ENCODE measurements at regions not wholly inside any gene's neighbourhood (a gene's known extent, or its start where the extent isn't known, plus 50 kb on each side); places are given as distances from the start of the nearest gene placed in this dataset.

DNA sequence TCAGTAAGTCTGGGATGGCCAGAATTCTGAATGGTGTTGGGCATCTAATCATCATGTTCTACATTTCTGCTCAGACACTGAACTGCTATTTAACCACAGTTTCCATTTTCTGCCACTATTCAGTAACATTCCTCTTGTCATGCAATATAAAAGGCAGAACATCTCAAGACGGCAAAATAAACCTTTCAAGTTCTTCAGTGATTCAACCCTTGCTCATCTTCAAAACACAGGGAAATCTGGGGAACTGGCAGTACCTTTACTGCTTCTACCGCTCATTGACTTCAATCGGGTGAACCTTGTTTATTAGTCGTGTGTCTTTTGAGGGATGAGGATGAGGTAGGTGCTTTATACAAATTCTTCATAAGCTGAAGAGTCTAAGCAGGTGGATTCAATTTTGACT is 184.7 kb upstream of the ANK3 start:
- Mint-ChIP-seq H3K9me3 (peaks cover 2% of the 10 kb centered on the region), H3K4me3 (no peak overlapping the region), H3K36me3 (ENCODE audit: low read depth) (peaks cover 29% of the 10 kb centered on the region), H3K4me1 (ENCODE audit: low read depth) (peaks cover 57% of the 10 kb centered on the region), H3K27me3 (no peaks in the 10 kb centered on the region), H3K27ac (no peak overlapping the region)
- Histone ChIP-seq H3K27me3 (ENCODE audit: control insufficient read depth in 1 of 2, insufficient read depth in 2 of 2, low read length in 2 of 2) (no peaks in the 10 kb centered on the region), H3K4me3 (ENCODE audit: low read length) (no peak overlapping the region), H3K36me3 (ENCODE audit: insufficient read depth, low read length) (no peaks in the 10 kb centered on the region), H3K4me1 (ENCODE audit: insufficient read depth, low read length) (peaks cover 6% of the 10 kb centered on the region), H3K9me3 (ENCODE audit: control insufficient read depth in 1 of 2, insufficient read depth in 1 of 2, low read length in 2 of 2) (peaks cover 0 to 3% of the 10 kb centered on the region in 2 experiments), H3K27ac (ENCODE audit: low read depth in 1 of 2, low read length in 2 of 2) (no peak overlapping the region)
- ATAC-seq (ENCODE audit: poor library complexity) (no peak), DNase-seq (no peak)
- TF ChIP-seq, protein P1, sequence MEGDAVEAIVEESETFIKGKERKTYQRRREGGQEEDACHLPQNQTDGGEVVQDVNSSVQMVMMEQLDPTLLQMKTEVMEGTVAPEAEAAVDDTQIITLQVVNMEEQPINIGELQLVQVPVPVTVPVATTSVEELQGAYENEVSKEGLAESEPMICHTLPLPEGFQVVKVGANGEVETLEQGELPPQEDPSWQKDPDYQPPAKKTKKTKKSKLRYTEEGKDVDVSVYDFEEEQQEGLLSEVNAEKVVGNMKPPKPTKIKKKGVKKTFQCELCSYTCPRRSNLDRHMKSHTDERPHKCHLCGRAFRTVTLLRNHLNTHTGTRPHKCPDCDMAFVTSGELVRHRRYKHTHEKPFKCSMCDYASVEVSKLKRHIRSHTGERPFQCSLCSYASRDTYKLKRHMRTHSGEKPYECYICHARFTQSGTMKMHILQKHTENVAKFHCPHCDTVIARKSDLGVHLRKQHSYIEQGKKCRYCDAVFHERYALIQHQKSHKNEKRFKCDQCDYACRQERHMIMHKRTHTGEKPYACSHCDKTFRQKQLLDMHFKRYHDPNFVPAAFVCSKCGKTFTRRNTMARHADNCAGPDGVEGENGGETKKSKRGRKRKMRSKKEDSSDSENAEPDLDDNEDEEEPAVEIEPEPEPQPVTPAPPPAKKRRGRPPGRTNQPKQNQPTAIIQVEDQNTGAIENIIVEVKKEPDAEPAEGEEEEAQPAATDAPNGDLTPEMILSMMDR (IDR thresholded peaks at IDR 0.05) = no peak
- intact Hi-C loops (cut with DNase I, micrococcal nuclease) = no loop called here
- ChIA-PET CTCF (no interaction called here), POLR2A (no interaction called here)

DNA sequence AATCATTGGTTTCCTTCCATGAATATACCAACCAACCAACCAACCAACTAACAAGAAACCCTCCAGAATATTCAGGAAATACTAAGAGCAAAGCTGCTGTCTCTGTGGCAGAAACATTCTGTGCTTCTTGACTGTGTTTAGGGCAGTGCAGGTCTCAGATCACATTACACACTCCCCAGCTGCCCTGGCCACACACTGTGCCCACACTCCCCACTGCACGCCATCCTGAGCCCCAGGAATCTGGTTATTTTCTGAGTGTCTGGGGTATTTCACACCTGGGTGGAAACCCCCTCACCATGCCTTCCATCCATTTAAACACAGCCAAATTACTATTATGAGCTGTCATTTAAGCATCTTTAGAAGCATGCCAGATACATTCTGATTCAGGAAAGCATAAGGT is 183.7 kb upstream of the ANK3 start:
- H3K36me3 Mint-ChIP-seq (ENCODE audit: low read depth) = peaks cover 18% of the 10 kb centered on the region
- intact Hi-C loops (cut with DNase I, micrococcal nuclease) = no loop called here

DNA sequence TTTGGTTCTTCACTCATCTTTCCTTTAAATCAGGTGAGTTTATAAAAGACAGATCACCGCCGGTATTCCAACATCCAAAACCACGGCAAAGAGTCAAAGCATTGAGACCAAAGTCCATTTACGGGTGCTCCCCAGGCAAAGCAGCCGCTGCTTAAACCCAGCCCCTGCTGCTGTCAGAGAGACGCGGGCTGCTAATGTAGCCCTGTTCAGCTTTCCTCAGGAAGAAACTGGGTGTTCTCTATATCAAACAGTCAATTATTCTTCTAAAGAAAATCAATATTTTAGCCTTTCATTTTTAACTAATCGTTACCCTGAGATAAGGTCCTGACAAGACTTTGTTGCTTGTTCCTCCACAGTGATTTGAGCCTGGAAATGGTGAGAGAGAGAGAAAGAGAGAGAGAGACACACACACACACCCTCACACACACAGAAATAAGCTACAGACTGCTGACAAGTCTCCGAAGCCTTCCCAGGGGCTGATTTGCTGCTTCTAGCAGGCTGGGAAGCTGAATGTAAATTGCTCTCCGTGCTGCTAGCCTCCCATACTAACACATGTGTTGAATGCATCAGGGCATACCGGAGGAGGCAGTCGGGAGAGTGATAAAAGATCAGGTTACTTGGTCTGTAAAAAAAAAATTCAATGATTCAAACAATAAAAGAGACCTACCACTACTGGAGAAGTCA is 183.0 kb upstream of the ANK3 start:
- Histone ChIP-seq H3K27me3 (ENCODE audit: control insufficient read depth in 1 of 2, insufficient read depth in 2 of 2, low read length in 2 of 2) (no peaks in the 10 kb centered on the region), H3K36me3 (ENCODE audit: insufficient read depth, low read length) (no peaks in the 10 kb centered on the region), H3K4me1 (ENCODE audit: insufficient read depth, low read length) (peaks cover 6% of the 10 kb centered on the region), H3K9me3 (ENCODE audit: control insufficient read depth in 1 of 2, insufficient read depth in 1 of 2, low read length in 2 of 2) (no peaks in the 10 kb centered on the region), H3K27ac (ENCODE audit: low read depth in 1 of 2, low read length in 2 of 2) (no peak overlapping the region), H3K4me3 (ENCODE audit: low read length) (peak overlapping the region; percentile 33)
- DNase-seq = peak in 2 of 14 experiments; percentile 7 to 14
- Mint-ChIP-seq H3K36me3 (ENCODE audit: low read depth) (peaks cover 19% of the 10 kb centered on the region), H3K4me1 (ENCODE audit: low read depth) (peaks cover 62% of the 10 kb centered on the region), H3K27me3 (no peaks in the 10 kb centered on the region), H3K4me3 (peak overlapping the region; percentile 87), H3K27ac (peak overlapping the region; percentile 40), H3K9me3 (peaks cover under 1% of the 10 kb centered on the region)
- TF ChIP-seq, protein P1 (IDR thresholded peaks at IDR 0.05) = no peak
- intact Hi-C loops (cut with DNase I, micrococcal nuclease) = no loop called here
- POLR2A ChIA-PET = interaction anchor here (0.7 kb wide), 1 partner anchor 313 kb away, joined by 4 read pairs; no protein-coding TSS in a partner anchor
- CTCF ChIA-PET = no interaction called here
- ATAC-seq (ENCODE audit: poor library complexity) = peak; percentile 39

More for the DNA sequence above, 183.7 kb upstream of the ANK3 start:
- TF ChIP-seq, protein P1 (IDR thresholded peaks at IDR 0.05) = no peak
- Histone ChIP-seq H3K9me3 (ENCODE audit: control insufficient read depth in 1 of 2, insufficient read depth in 1 of 2, low read length in 2 of 2) (no peaks in the 10 kb centered on the region), H3K27ac (ENCODE audit: low read depth in 1 of 2, low read length in 2 of 2) (no peak overlapping the region), H3K27me3 (ENCODE audit: control insufficient read depth in 1 of 2, insufficient read depth in 2 of 2, low read length in 2 of 2) (no peaks in the 10 kb centered on the region), H3K36me3 (ENCODE audit: insufficient read depth, low read length) (no peaks in the 10 kb centered on the region), H3K4me3 (ENCODE audit: low read length) (no peak overlapping the region), H3K4me1 (ENCODE audit: insufficient read depth, low read length) (peaks cover 6% of the 10 kb centered on the region)
- DNase-seq (peak in 2 of 14 experiments; percentile 47 to 51), ATAC-seq (ENCODE audit: poor library complexity) (peak; percentile 51)
- H3K4me1 Mint-ChIP-seq (ENCODE audit: low read depth) = peaks cover 57% of the 10 kb centered on the region
- no peaks in the 10 kb centered on the region for H3K27me3 Mint-ChIP-seq
- POLR2A ChIA-PET = no interaction called here
- no peaks in the 10 kb centered on the region for H3K9me3 Mint-ChIP-seq
- CTCF ChIA-PET = no interaction called here
- peak overlapping the region; percentile 87 for H3K4me3 Mint-ChIP-seq
- H3K27ac Mint-ChIP-seq = peak overlapping the region; percentile 40
